H9 (cell line): ENCODE measurements at regions not wholly inside any gene's neighbourhood (a gene's known extent, or its start where the extent isn't known, plus 50 kb on each side); places are given as distances from the start of the nearest gene placed in this dataset.

Experiments
- DNase-seq: peaks from one replicate; pipeline ENCODE4 v3.0.0-alpha.2; 2017
- H2AFZ ChIP-seq: one replicate; pipeline ENCODE4 v1.6.1; 2013; ENCODE audit warnings: mild to moderate bottlenecking, low read length, control low read depth, moderate library complexity
- H2AK5ac ChIP-seq: 2 replicates; pipeline ENCODE4 v1.6.1; 2013; ENCODE audit warnings: low read length, control low read depth, mixed read lengths; ENCODE audit not compliant: insufficient read length
- H2BK120ac ChIP-seq: one replicate; pipeline ENCODE4 v1.6.1; 2013; ENCODE audit warnings: low read depth, mild to moderate bottlenecking, low read length, control low read depth, inconsistent platforms; ENCODE audit not compliant: poor library complexity, severe bottlenecking
- H2BK12ac ChIP-seq: 2 replicates; pipeline ENCODE4 v1.6.1; 2013; ENCODE audit warnings: low read length, control low read depth, mixed read lengths, low read depth; ENCODE audit not compliant: insufficient read length
- H2BK15ac ChIP-seq: 2 replicates; pipeline ENCODE4 v1.6.1; 2013; ENCODE audit warnings: low read depth, low read length, control low read depth
- H2BK20ac ChIP-seq: one replicate; pipeline ENCODE4 v1.6.1; 2013; ENCODE audit warnings: low read depth, mild to moderate bottlenecking, low read length, control low read depth, inconsistent platforms; ENCODE audit not compliant: poor library complexity, severe bottlenecking
- H2BK5ac ChIP-seq: 2 replicates; pipeline ENCODE4 v1.6.1; 2013; ENCODE audit warnings: low read length, control low read depth, mixed read lengths; ENCODE audit not compliant: insufficient read length
- H3K14ac ChIP-seq: 2 replicates; pipeline ENCODE4 v1.6.1; 2013; ENCODE audit warnings: low read length, control low read depth; ENCODE audit not compliant: insufficient read depth
- H3K18ac ChIP-seq: 2 replicates; pipeline ENCODE4 v1.6.1; 2013; ENCODE audit warnings: low read depth, mild to moderate bottlenecking, mixed read lengths, low read length, control low read depth; ENCODE audit not compliant: insufficient read length
- H3K23ac ChIP-seq: 2 replicates; pipeline ENCODE4 v1.6.1; 2013; ENCODE audit warnings: low read length, control low read depth, mixed read lengths, low read depth; ENCODE audit not compliant: insufficient read length
- H3K23me2 ChIP-seq: 2 replicates; pipeline ENCODE4 v1.6.1; 2013; ENCODE audit warnings: low read depth, mild to moderate bottlenecking, mixed read lengths, low read length, control low read depth; ENCODE audit not compliant: insufficient read length, poor library complexity, severe bottlenecking
- H3K27ac ChIP-seq: 2 replicates; pipeline ENCODE4 v1.5.1; 2013; ENCODE audit warnings: low read length, control low read depth, mixed read lengths, low read depth; ENCODE audit not compliant: insufficient read length
- H3K27me3 ChIP-seq: 2 replicates; pipeline ENCODE4 v1.6.1; 2013; ENCODE audit warnings: low read length, control low read depth, inconsistent platforms; ENCODE audit not compliant: insufficient read depth
- H3K4ac ChIP-seq: 2 replicates; pipeline ENCODE4 v1.6.1; 2013; ENCODE audit warnings: low read depth, mild to moderate bottlenecking, control low read depth, inconsistent platforms, low read length, moderate library complexity
- H3K4me1 ChIP-seq: 2 replicates; pipeline ENCODE4 v1.6.1; 2013; ENCODE audit warnings: low read length, control low read depth, inconsistent platforms; ENCODE audit not compliant: insufficient read depth
- H3K4me2 ChIP-seq: 2 replicates; pipeline ENCODE4 v1.6.1; 2013; ENCODE audit warnings: low read length, control low read depth, mixed read lengths; ENCODE audit not compliant: insufficient read length, insufficient read depth
- H3K56ac ChIP-seq: 2 replicates; pipeline ENCODE4 v1.6.1; 2013; ENCODE audit warnings: low read depth, mild to moderate bottlenecking, mixed read lengths, low read length, control low read depth; ENCODE audit not compliant: insufficient read length
- H3K79me1 ChIP-seq: 2 replicates; pipeline ENCODE4 v1.6.1; 2013; ENCODE audit warnings: low read depth, mild to moderate bottlenecking, moderate library complexity, low read length, control low read depth, inconsistent platforms; ENCODE audit not compliant: insufficient read depth, poor library complexity, severe bottlenecking
- H3K79me2 ChIP-seq: 2 replicates; pipeline ENCODE4 v1.6.1; 2013; ENCODE audit warnings: low read length, control low read depth, inconsistent platforms; ENCODE audit not compliant: insufficient read depth
- H3K9ac ChIP-seq: 2 replicates; pipeline ENCODE4 v1.6.1; 2013; ENCODE audit warnings: low read length, control low read depth, mixed read lengths; ENCODE audit not compliant: insufficient read length; ENCODE audit errors: extremely low read depth
- H3K9me3 ChIP-seq: one replicate; pipeline ENCODE4 v1.6.1; 2013; ENCODE audit warnings: low read depth, low read length, inconsistent platforms; ENCODE audit not compliant: control insufficient read depth
- H3T11ph ChIP-seq: one replicate; pipeline ENCODE4 v1.6.1; 2013; ENCODE audit warnings: mild to moderate bottlenecking, low read length, control low read depth, inconsistent platforms
- H4K20me1 ChIP-seq: one replicate; pipeline ENCODE4 v1.6.1; 2013; ENCODE audit not compliant: control insufficient read depth, insufficient read length, insufficient read depth
- H4K5ac ChIP-seq: 2 replicates; pipeline ENCODE4 v1.6.1; 2013; ENCODE audit warnings: low read depth, mild to moderate bottlenecking, mixed read lengths, low read length, control low read depth; ENCODE audit not compliant: insufficient read length
- H4K8ac ChIP-seq: replicated peaks from 2 replicates; pipeline ENCODE4 v1.6.1; 2013; ENCODE audit warnings: low read length, control low read depth, mixed read lengths, low read depth; ENCODE audit not compliant: insufficient read length
- H4K91ac ChIP-seq: 2 replicates; pipeline ENCODE4 v1.6.1; 2013; ENCODE audit warnings: low read depth, mild to moderate bottlenecking, moderate library complexity, mixed read lengths, low read length, control low read depth; ENCODE audit not compliant: insufficient read length
- H3K27ac Mint-ChIP-seq, 3 experiments: 2 replicates in 2 of 3; 3 replicates in 1 of 3; pipeline ENCODE4 v1.8.0; 2020 to 2021; ENCODE audit warnings: mixed read lengths in 3 of 3, mild to moderate bottlenecking in 1 of 3, moderate library complexity in 1 of 3
- H3K27me3 Mint-ChIP-seq: 2 replicates; pipeline ENCODE4 v1.8.0; 2021; ENCODE audit warnings: low read depth, mild to moderate bottlenecking, moderate library complexity, mixed read lengths
- H3K36me3 Mint-ChIP-seq, 3 experiments: 2 replicates in 2 of 3; 3 replicates in 1 of 3; pipeline ENCODE4 v1.8.0; 2020 to 2021; ENCODE audit warnings: low read depth in 3 of 3, mixed read lengths in 3 of 3; ENCODE audit not compliant: insufficient read depth in 1 of 3
- H3K4me1 Mint-ChIP-seq, 2 experiments: 2 replicates each; pipeline ENCODE4 v1.8.0; 2020; ENCODE audit warnings: mixed read lengths in 2 of 2
- H3K4me3 Mint-ChIP-seq, 2 experiments: 2 replicates in 1 of 2; 3 replicates in 1 of 2; pipeline ENCODE4 v1.8.0; 2020 to 2021; ENCODE audit warnings: mild to moderate bottlenecking in 2 of 2, mixed read lengths in 2 of 2, moderate library complexity in 1 of 2
- H3K9me3 Mint-ChIP-seq, 2 experiments: 2 replicates in 1 of 2; 3 replicates in 1 of 2; pipeline ENCODE4 v1.8.0; 2020; ENCODE audit warnings: mild to moderate bottlenecking in 2 of 2, mixed read lengths in 2 of 2, moderate library complexity in 1 of 2
- WGBS: extraction: QIAGEN DNeasy Blood & Tissue Kit; methylation state at CpG from one replicate; pipeline ENCODE4 v1.1.7; 2013; ENCODE audit warnings: missing lambda C conversion rate, low lambda C conversion rate, mixed read lengths; ENCODE audit not compliant: insufficient read length; ENCODE audit errors: extremely low coverage; 5-methylcytosine and 5-hydroxymethylcytosine counted together
- TF ChIP-seq, protein P1 (sequence below): fragments of 200-600 bp; sonication (generic); conservative IDR thresholded peaks from 3 replicates; pipeline ENCODE4 v1.8.0; 2021; ENCODE audit warnings: antibody characterized with exemption, mild to moderate bottlenecking

DNA sequence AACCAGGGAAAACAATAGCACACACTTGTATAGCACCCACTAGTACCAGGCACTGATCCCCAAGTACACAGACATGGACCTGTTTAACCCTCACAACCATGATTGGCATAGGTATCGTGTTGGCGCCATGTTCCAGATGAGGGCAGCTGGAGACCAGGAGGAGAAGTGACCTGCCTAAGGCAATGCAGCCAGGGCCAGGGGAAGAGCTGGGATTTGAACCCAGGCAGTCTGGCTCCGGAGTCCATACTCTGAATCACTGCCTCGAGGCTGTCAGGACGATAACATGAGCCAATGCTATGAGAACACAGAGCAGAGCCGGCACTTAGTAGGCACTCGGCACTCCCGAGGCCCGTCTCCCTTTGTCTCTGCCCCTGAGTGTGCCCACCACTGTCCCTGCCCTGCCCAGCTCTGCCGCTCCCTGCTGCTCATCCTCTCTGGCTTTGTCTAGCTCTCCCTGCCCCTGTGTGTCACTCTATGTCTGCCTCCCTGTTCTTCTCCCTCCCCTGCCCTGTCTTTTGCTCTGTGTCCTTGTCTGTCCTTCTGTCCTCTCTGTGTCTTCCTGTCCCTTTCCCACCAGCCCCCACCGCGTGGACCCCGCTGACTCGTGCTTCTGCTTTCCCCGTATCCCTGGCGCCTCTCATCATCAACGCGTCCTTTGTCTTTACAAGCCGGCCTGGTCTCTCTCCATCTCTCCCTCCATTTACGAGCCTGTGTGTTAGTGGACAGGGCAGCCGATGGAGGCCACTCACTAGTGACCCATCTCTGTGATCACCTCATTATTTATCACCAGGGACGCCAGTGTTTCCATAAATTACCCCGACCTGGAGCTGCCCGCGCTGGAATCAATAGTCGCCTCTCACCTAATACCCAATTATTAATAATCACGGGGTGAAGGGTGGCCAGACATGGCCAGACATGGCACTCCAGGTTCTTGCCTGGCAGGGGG lies 99.4 kb upstream of the MVB12B start:
- H3K79me2 ChIP-seq: no peaks in the 10 kb centered on the region
- TF ChIP-seq, protein P1, sequence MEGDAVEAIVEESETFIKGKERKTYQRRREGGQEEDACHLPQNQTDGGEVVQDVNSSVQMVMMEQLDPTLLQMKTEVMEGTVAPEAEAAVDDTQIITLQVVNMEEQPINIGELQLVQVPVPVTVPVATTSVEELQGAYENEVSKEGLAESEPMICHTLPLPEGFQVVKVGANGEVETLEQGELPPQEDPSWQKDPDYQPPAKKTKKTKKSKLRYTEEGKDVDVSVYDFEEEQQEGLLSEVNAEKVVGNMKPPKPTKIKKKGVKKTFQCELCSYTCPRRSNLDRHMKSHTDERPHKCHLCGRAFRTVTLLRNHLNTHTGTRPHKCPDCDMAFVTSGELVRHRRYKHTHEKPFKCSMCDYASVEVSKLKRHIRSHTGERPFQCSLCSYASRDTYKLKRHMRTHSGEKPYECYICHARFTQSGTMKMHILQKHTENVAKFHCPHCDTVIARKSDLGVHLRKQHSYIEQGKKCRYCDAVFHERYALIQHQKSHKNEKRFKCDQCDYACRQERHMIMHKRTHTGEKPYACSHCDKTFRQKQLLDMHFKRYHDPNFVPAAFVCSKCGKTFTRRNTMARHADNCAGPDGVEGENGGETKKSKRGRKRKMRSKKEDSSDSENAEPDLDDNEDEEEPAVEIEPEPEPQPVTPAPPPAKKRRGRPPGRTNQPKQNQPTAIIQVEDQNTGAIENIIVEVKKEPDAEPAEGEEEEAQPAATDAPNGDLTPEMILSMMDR: no peak
- no peaks in the 10 kb centered on the region for H3K79me1 ChIP-seq
- no peaks in the 10 kb centered on the region for H3K27me3 ChIP-seq
- H2BK120ac ChIP-seq: no peak overlapping the region
- H3K27ac Mint-ChIP-seq: 0 out of 7 replicates have a peak overlapping the region, but pooled peaks of 1 of the 3 experiments have one; percentile 13
- H3K23ac ChIP-seq: no peak overlapping the region
- no peak overlapping the region for H2BK5ac ChIP-seq
- H2BK20ac ChIP-seq: no peak overlapping the region
- no peaks in the 10 kb centered on the region for H4K20me1 ChIP-seq
- no peak overlapping the region for H3K9ac ChIP-seq
- H3K9me3 ChIP-seq: no peaks in the 10 kb centered on the region
- no peak overlapping the region for H3K14ac ChIP-seq
- H2BK15ac ChIP-seq: no peak overlapping the region
- no peak overlapping the region for H3K4me3 Mint-ChIP-seq
- H3K23me2 ChIP-seq: no peaks in the 10 kb centered on the region
- no peak overlapping the region for H3K27ac ChIP-seq
- no peak overlapping the region for H3K4me2 ChIP-seq
- H3K4me1 ChIP-seq: no peaks in the 10 kb centered on the region
- no peak overlapping the region for H4K8ac ChIP-seq
- no peak overlapping the region for H3K56ac ChIP-seq
- no peak overlapping the region for H3K18ac ChIP-seq
- H3K27me3 Mint-ChIP-seq: peaks cover 22% of the 10 kb centered on the region
- no peak overlapping the region for H4K5ac ChIP-seq
- no peak overlapping the region for H2AK5ac ChIP-seq
- H3K36me3 Mint-ChIP-seq: no peaks in the 10 kb centered on the region
- no peak overlapping the region for H2AFZ ChIP-seq
- no peak overlapping the region for H3T11ph ChIP-seq
- peaks cover 0 to 8% of the 10 kb centered on the region in 2 experiments; a peak in 2 of 4 replicates for H3K4me1 Mint-ChIP-seq
- WGBS: no CpG with 5 or more reads among the region's 27 CpGs
- H2BK12ac ChIP-seq: no peak overlapping the region
- no peak overlapping the region for H4K91ac ChIP-seq
- H3K9me3 Mint-ChIP-seq: no peaks in the 10 kb centered on the region
- DNase-seq: peak; percentile 15
- H3K4ac ChIP-seq: no peak overlapping the region
